MCF 10A (cell line): ENCODE measurements at regions not wholly inside any gene's neighbourhood (a gene's known extent, or its start where the extent isn't known, plus 50 kb on each side); places are given as distances from the start of the nearest gene placed in this dataset.

ENCODE experiments used
- BruUV-seq: library from RNA; stranded (reverse); fragments of 400-500 nt; replicated peaks from 2 replicates; lab custom pipeline; 2021; lab: Mats Ljungman, UMichigan
- CTCF ChIA-PET: fragments of 300-600 bp; sonication (Branson Sonifier 250); formaldehyde crosslinking; extraction: SDS; loops from one replicate; lab custom pipeline; 2021; ENCODE audit warnings: antibody characterized with exemption, inconsistent platforms; lab: Yijun Ruan, JAX
- POLR2A ChIA-PET: fragments of 300-600, 350-650 bp; sonication (Branson Sonifier 250); formaldehyde crosslinking; extraction: SDS; loops from one replicate; lab custom pipeline; 2020; ENCODE audit warnings: antibody characterized with exemption, inconsistent platforms; lab: Yijun Ruan, JAX
- DNase-seq: peaks from one replicate; pipeline ENCODE4 v3.0.0-alpha.2; 2018; ENCODE audit not compliant: unreplicated experiment
- H3K27ac Mint-ChIP-seq: one replicate; pipeline ENCODE4 v1.8.0; 2022; ENCODE audit warnings: mild to moderate bottlenecking, low read depth, mixed read lengths; ENCODE audit not compliant: unreplicated experiment
- H3K27me3 Mint-ChIP-seq: one replicate; pipeline ENCODE4 v1.8.0; 2022; ENCODE audit warnings: mixed read lengths; ENCODE audit not compliant: insufficient read depth, unreplicated experiment
- H3K36me3 Mint-ChIP-seq: one replicate; pipeline ENCODE4 v1.8.0; 2022; ENCODE audit warnings: mild to moderate bottlenecking, moderate library complexity, mixed read lengths; ENCODE audit not compliant: insufficient read depth, unreplicated experiment
- H3K4me1 Mint-ChIP-seq: one replicate; pipeline ENCODE4 v1.8.0; 2022; ENCODE audit warnings: mixed read lengths; ENCODE audit not compliant: insufficient read depth, unreplicated experiment
- H3K4me3 Mint-ChIP-seq: one replicate; pipeline ENCODE4 v1.8.0; 2022; ENCODE audit warnings: mild to moderate bottlenecking, moderate library complexity, mixed read lengths; ENCODE audit not compliant: unreplicated experiment
- H3K9me3 Mint-ChIP-seq: one replicate; pipeline ENCODE4 v1.8.0; 2022; ENCODE audit warnings: mixed read lengths; ENCODE audit not compliant: unreplicated experiment
- intact Hi-C: fragments of 100-400 bp; cut with micrococcal nuclease; formaldehyde crosslinking; loops from 2 replicates; pipeline ENCODE4 v1.14.1; 2022
- TF ChIP-seq, protein P1 (sequence below): fragments of 200-600 bp; IDR thresholded peaks from one replicate; pipeline ENCODE4 v1.8.0; 2022; ENCODE audit warnings: antibody characterized with exemption, mild to moderate bottlenecking; ENCODE audit not compliant: unreplicated experiment

DNA sequence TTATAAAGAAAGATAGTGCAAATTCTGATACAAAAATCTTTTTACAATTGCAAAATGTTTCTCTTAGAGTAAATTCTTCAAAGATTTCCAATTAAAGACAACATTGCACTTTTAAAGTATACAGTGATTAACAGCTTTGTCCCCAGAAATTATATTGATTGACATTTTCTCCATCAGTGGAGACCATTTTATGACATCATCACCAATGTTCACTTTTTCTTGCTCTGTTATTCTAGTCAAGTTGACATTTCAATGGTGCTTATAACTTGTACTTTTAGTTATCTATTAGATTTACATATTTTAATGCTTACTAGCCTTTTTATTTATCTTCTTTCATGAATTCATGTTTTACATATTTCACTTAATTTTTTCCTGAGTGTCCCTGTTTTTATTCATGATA, 524.8 kb downstream of the HAO1 start:
- CTCF ChIA-PET = no interaction called here
- no peaks in the 10 kb centered on the region for H3K36me3 Mint-ChIP-seq
- TF ChIP-seq, protein P1, sequence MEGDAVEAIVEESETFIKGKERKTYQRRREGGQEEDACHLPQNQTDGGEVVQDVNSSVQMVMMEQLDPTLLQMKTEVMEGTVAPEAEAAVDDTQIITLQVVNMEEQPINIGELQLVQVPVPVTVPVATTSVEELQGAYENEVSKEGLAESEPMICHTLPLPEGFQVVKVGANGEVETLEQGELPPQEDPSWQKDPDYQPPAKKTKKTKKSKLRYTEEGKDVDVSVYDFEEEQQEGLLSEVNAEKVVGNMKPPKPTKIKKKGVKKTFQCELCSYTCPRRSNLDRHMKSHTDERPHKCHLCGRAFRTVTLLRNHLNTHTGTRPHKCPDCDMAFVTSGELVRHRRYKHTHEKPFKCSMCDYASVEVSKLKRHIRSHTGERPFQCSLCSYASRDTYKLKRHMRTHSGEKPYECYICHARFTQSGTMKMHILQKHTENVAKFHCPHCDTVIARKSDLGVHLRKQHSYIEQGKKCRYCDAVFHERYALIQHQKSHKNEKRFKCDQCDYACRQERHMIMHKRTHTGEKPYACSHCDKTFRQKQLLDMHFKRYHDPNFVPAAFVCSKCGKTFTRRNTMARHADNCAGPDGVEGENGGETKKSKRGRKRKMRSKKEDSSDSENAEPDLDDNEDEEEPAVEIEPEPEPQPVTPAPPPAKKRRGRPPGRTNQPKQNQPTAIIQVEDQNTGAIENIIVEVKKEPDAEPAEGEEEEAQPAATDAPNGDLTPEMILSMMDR = no peak
- intact Hi-C loops = no loop called here
- peaks cover 22% of the 10 kb centered on the region for H3K4me1 Mint-ChIP-seq
- H3K27ac Mint-ChIP-seq = no peak overlapping the region
- BruUV-seq = no TSS peak
- no peaks in the 10 kb centered on the region for H3K9me3 Mint-ChIP-seq
- no peak overlapping the region for H3K4me3 Mint-ChIP-seq
- DNase-seq = no peak
- POLR2A ChIA-PET = no interaction called here
- H3K27me3 Mint-ChIP-seq = no peaks in the 10 kb centered on the region

DNA sequence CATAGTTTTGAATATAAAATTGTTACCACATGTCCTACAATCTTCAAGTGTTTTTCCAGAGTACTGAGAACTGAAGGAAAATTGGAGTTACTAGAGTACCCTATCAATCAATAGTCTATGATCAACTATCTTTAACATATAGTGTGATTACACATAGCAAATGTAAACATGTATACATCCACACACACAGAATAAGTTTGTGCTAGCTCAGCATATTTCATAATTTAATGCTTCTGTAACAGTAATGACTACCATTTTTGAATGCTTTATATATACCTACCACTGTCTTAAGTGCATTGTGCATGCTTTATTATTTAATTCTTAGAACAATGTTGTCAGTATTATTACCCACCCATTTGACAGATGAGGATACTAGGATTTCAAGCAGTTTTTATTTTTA, 523.9 kb downstream of the HAO1 start:
- BruUV-seq = no TSS peak
- ChIA-PET POLR2A (interaction anchor here (1.0 kb wide), 1 partner anchor 11 kb away, joined by 3 read pairs; no protein-coding TSS in a partner anchor), CTCF (no interaction called here)
- Mint-ChIP-seq H3K36me3 (no peaks in the 10 kb centered on the region), H3K9me3 (no peaks in the 10 kb centered on the region), H3K27me3 (no peaks in the 10 kb centered on the region), H3K27ac (no peak overlapping the region), H3K4me1 (peaks cover 15% of the 10 kb centered on the region), H3K4me3 (no peak overlapping the region)
- DNase-seq = no peak
- intact Hi-C loops = no loop called here
- TF ChIP-seq, protein P1 = no peak

DNA sequence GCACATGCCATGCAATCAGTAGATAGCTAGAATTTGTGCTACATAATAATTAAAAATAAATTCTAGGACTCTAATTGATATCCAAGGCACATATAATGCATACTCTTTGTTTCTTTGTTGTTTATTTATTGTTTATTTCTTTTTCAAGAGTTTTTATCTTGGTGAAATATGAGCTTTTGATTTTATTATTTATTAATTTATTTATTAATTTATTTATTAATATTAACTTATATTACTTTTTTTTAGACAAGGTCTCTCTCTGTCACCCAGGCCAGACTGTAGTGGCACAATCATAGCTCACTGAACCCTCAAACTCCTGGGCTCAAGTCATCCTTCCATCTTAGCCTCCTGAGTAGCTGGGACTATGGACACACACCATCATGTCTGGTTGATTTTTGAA, 519.9 kb downstream of the HAO1 start:
- intact Hi-C loops = no loop called here
- BruUV-seq = no TSS peak
- Mint-ChIP-seq H3K9me3 (no peaks in the 10 kb centered on the region), H3K36me3 (no peaks in the 10 kb centered on the region), H3K4me3 (no peak overlapping the region), H3K4me1 (no peaks in the 10 kb centered on the region), H3K27me3 (no peaks in the 10 kb centered on the region), H3K27ac (no peak overlapping the region)
- no peak for DNase-seq
- ChIA-PET CTCF (interaction anchor here (0.7 to 1.2 kb wide), 4 partner anchors 37 to 517 kb away, joined by 3 to 4 read pairs (median 4); no protein-coding TSS in a partner anchor), POLR2A (interaction anchor here (0.7 to 1.5 kb wide), 4 partner anchors 10 to 440 kb away, joined by 3 to 4 read pairs (median 3); no protein-coding TSS in a partner anchor)
- TF ChIP-seq, protein P1 = no peak

DNA sequence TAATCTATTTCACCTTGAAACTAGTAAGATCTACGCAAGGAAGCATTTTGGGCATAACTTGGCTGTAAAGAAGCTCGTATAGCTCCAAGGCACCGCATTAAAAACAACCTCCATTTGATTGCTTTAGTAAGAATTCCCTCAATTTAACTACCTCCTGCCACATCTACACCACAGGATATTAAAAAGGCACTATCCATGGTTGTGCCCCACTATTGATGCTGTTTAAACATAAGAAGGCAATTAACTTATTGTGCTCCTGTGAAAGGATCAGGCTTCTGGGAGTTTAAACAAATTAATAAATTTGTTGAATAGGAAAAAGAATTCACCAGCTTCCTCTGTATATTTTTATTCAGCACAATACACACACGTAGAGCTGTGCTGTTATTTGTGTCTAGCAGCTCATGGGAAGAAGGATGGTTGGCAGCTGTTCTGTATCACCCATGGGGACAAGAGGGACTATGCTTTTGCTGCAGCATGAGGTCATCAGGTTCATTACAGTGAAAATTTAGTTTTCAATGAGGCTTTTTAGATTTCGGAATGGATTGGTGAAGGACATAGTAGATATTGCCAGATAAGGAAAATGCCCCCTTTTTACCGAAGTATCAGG, 513.3 kb downstream of the HAO1 start:
- ChIA-PET CTCF (interaction anchor here (1.2 to 1.5 kb wide), 2 partner anchors 9 to 28 kb away, joined by 3 to 4 read pairs; no protein-coding TSS in a partner anchor), POLR2A (interaction anchor here (0.6 kb wide), 1 partner anchor 10 kb away, joined by 3 read pairs; no protein-coding TSS in a partner anchor)
- Mint-ChIP-seq H3K4me1 (no peaks in the 10 kb centered on the region), H3K4me3 (no peak overlapping the region), H3K36me3 (no peaks in the 10 kb centered on the region), H3K9me3 (no peaks in the 10 kb centered on the region), H3K27me3 (no peaks in the 10 kb centered on the region), H3K27ac (no peak overlapping the region)
- no TSS peak for BruUV-seq
- TF ChIP-seq, protein P1 = no peak
- intact Hi-C loops = no loop called here
- DNase-seq = no peak
